ENCODE measurements at regions not wholly inside any gene's neighbourhood (a gene's known extent, or its start where the extent isn't known, plus 50 kb on each side); places are given as distances from the start of the nearest gene placed in this dataset.

DNA sequence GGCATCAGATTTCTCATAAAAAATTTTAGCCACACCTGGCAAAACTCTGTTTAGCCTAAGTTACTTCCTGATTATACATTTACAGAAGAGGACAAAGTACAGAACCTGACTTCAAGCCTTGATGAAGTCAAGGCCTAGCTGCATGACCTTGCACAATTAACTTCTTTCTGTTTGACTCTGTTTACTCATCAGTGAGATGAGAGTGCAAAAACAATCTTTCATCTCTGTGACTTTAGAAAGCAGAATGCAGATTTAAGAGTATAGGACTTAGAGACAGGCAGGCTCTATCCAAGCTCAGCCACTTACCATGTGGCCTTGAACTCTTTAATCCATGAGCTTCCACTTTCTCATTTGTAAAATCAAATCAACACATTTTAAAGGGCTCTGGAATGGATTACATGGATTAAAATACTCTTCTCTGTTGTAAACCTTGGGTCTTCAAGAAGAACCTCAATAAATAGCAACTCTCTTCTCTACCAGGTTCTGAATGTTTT, 1178.9 kb downstream of the FLRT2 start (continued):
- TF ChIP-seq ZNF318 (CRISPR knock-in tag; IDR thresholded peaks at IDR 0.05) (no peak), MAFK (conservative IDR thresholded peaks at IDR 0.05 in 1 of 2, IDR thresholded peaks at IDR 0.05 in 1 of 2; ENCODE audit: low read length in 2 of 2) (peak; percentile 77 to 89), ZNF292 (CRISPR knock-in tag; IDR thresholded peaks at IDR 0.05; ENCODE audit: borderline replicate concordance, low read depth) (peak; percentile 71; the same call in 1 of the 2 replicates), TOPORS (CRISPR knock-in tag; IDR thresholded peaks at IDR 0.05) (no peak), ZNF460 (CRISPR knock-in tag; IDR thresholded peaks at IDR 0.05; ENCODE audit: borderline replicate concordance) (no peak), ZNF530 (CRISPR knock-in tag; IDR thresholded peaks at IDR 0.05; ENCODE audit: low read depth) (no peak), ATF2 (CRISPR knock-in tag; IDR thresholded peaks at IDR 0.05) (peak; percentile 94), SAFB2 (CRISPR knock-in tag; IDR thresholded peaks at IDR 0.05; ENCODE audit: borderline replicate concordance, low read depth) (no peak), CTCF (CRISPR knock-in tag; IDR thresholded peaks at IDR 0.05) (no peak), NCOA5 (CRISPR knock-in tag; IDR thresholded peaks at IDR 0.05) (no peak), FOXA1 (IDR thresholded peaks at IDR 0.05) (0 out of 2 replicates have a peak, but pooled peaks have one; percentile 12), FOXA1 (CRISPR knock-in tag; IDR thresholded peaks at IDR 0.05) (peak; percentile 95)
- TF ChIP-seq, protein P1, sequence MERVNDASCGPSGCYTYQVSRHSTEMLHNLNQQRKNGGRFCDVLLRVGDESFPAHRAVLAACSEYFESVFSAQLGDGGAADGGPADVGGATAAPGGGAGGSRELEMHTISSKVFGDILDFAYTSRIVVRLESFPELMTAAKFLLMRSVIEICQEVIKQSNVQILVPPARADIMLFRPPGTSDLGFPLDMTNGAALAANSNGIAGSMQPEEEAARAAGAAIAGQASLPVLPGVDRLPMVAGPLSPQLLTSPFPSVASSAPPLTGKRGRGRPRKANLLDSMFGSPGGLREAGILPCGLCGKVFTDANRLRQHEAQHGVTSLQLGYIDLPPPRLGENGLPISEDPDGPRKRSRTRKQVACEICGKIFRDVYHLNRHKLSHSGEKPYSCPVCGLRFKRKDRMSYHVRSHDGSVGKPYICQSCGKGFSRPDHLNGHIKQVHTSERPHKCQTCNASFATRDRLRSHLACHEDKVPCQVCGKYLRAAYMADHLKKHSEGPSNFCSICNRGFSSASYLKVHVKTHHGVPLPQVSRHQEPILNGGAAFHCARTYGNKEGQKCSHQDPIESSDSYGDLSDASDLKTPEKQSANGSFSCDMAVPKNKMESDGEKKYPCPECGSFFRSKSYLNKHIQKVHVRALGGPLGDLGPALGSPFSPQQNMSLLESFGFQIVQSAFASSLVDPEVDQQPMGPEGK (CRISPR knock-in tag; IDR thresholded peaks at IDR 0.05) = no peak
- TF ChIP-seq, protein P2, sequence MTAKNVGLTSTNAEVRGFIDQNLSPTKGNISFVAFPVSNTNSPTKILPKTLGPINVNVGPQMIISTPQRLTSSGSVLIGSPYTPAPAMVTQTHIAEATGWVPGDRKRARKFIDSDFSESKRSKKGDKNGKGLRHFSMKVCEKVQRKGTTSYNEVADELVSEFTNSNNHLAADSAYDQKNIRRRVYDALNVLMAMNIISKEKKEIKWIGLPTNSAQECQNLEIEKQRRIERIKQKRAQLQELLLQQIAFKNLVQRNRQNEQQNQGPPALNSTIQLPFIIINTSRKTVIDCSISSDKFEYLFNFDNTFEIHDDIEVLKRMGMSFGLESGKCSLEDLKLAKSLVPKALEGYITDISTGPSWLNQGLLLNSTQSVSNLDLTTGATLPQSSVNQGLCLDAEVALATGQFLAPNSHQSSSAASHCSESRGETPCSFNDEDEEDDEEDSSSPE (CRISPR knock-in tag; IDR thresholded peaks at IDR 0.05) = 0 out of 2 replicates have a peak, but pooled peaks have one; percentile 8
